Bronchial epithelial cell (primary cell): ENCODE measurements at regions not wholly inside any gene's neighbourhood (a gene's known extent, or its start where the extent isn't known, plus 50 kb on each side); places are given as distances from the start of the nearest gene placed in this dataset.
"Not testable (repeated sequence)": the region's sequence is repeated elsewhere in the genome, so short reads cannot be mapped to it uniquely, and the experiment has no call there.

Experiments used
- DNase-seq: peaks from one replicate; pipeline ENCODE4 v3.0.0-alpha.2; 2010; ENCODE audit warnings: low read depth
- FAIRE-seq: peaks from 2 replicates; lab custom pipeline; 2011; peaks lifted over from hg19 to GRCh38; lab: Jason Lieb, UNC
- H3K27me3 ChIP-seq: 2 replicates; pipeline ENCODE4 v1.5.1; 2011; ENCODE audit warnings: low read length; ENCODE audit not compliant: control insufficient read depth, insufficient read depth
- H3K36me3 ChIP-seq: 2 replicates; pipeline ENCODE4 v1.5.1; 2011; ENCODE audit warnings: low read length; ENCODE audit not compliant: control insufficient read depth, insufficient read depth
- H3K4me3 ChIP-seq: 2 replicates; pipeline ENCODE4 v1.5.1; 2011; ENCODE audit warnings: mild to moderate bottlenecking, low read depth, low read length, control low read depth
- CTCF ChIP-seq: IDR thresholded peaks from 2 replicates; pipeline ENCODE4 v1.5.1; 2011; ENCODE audit warnings: mild to moderate bottlenecking, moderate library complexity, low read length, control low read depth, inconsistent platforms; ENCODE audit not compliant: insufficient read depth, severe bottlenecking

GRCh38 chr10:20658158-20658557 lies 239.0 kb downstream of the NEBL start:
- Histone ChIP-seq H3K4me3 (no peak overlapping the region), H3K27me3 (no peaks in the 10 kb centered on the region), H3K36me3 (no peaks in the 10 kb centered on the region)
- no peak for FAIRE-seq
- no peak for TF ChIP-seq CTCF
- no peak for DNase-seq

- H3K4me3 ChIP-seq: no peak overlapping the region
- no peaks in the 10 kb centered on the region for H3K27me3 ChIP-seq
- FAIRE-seq (no peak), DNase-seq (no peak)
- TF ChIP-seq CTCF: no peak
- no peaks in the 10 kb centered on the region for H3K36me3 ChIP-seq
Observed at GRCh38 chr10:20656886-20657285, 240.2 kb downstream of the NEBL start.

- H3K36me3 ChIP-seq, H3K4me3 ChIP-seq, H3K27me3 ChIP-seq, DNase-seq, FAIRE-seq: not testable (repeated sequence)
Observed at GRCh38 chr10:20652424-20652823, 244.7 kb downstream of the NEBL start.

- DNase-seq (no peak), FAIRE-seq (no peak)
- Histone ChIP-seq H3K36me3 (no peaks in the 10 kb centered on the region), H3K4me3 (no peak overlapping the region), H3K27me3 (no peaks in the 10 kb centered on the region)
- TF ChIP-seq CTCF: no peak
Observed at GRCh38 chr10:20648263-20648874, 248.7 kb downstream of the NEBL start.

GRCh38 chr10:20647756-20648155 lies 249.4 kb downstream of the NEBL start:
- Histone ChIP-seq H3K27me3 (no peaks in the 10 kb centered on the region), H3K4me3 (no peak overlapping the region), H3K36me3 (no peaks in the 10 kb centered on the region)
- no peak for FAIRE-seq
- no peak for TF ChIP-seq CTCF
- DNase-seq: no peak

- Histone ChIP-seq H3K27me3 (no peaks in the 10 kb centered on the region), H3K4me3 (no peak overlapping the region), H3K36me3 (no peaks in the 10 kb centered on the region)
- no peak for TF ChIP-seq CTCF
- FAIRE-seq: no peak
- no peak for DNase-seq
Observed at GRCh38 chr10:20644421-20644820, 252.7 kb downstream of the NEBL start.
